ENCODE measurements at regions not wholly inside any gene's neighbourhood (a gene's known extent, or its start where the extent isn't known, plus 50 kb on each side); places are given as distances from the start of the nearest gene placed in this dataset.

GRCh38 chr7:50160206-50160605 lies 67.2 kb upstream of the ZPBP start:
- TF ChIP-seq POLR2A (IDR thresholded peaks at IDR 0.05; ENCODE audit: low read depth, low read length) (no peak), CTCF (IDR thresholded peaks at IDR 0.05; ENCODE audit: extremely low read depth in 1 of 2, insufficient read depth in 1 of 2, low read depth in 1 of 2, low read length in 2 of 2) (no peak), FOS (IDR thresholded peaks at IDR 0.05; ENCODE audit: borderline replicate concordance, insufficient read depth, low read length) (no peak), MAX (IDR thresholded peaks at IDR 0.05; ENCODE audit: insufficient read depth, insufficient read length) (no peak), EZH2 (IDR thresholded peaks at IDR 0.05; ENCODE audit: borderline replicate concordance, low read depth, low read length, severe bottlenecking) (no peak), POLR2AphosphoS5 (IDR thresholded peaks at IDR 0.05; ENCODE audit: insufficient read depth, low read depth, low read length) (no peak), JUN (IDR thresholded peaks at IDR 0.05; ENCODE audit: borderline replicate concordance, insufficient read depth, insufficient read length, low read depth) (no peak), MYC (IDR thresholded peaks at IDR 0.05; ENCODE audit: low read depth, low read length) (no peak)

Data from endothelial cell of umbilical vein (primary cell).